Fibroblast of lung (primary cell): ENCODE measurements at regions not wholly inside any gene's neighbourhood (a gene's known extent, or its start where the extent isn't known, plus 50 kb on each side); places are given as distances from the start of the nearest gene placed in this dataset.

Experiments
- DNase-seq, 2 donors: peaks; one replicate each; pipeline versions ENCODE4 v3.0.0 to v3.0.0-alpha.2; 2010; ENCODE audit warnings: low read depth in 2 of 2
- H2AFZ ChIP-seq: 2 replicates; pipeline ENCODE4 v1.5.1; 2012; ENCODE audit warnings: low read length, control low read depth, inconsistent platforms
- H3K27ac ChIP-seq: 2 replicates; pipeline ENCODE4 v1.5.1; 2011; ENCODE audit warnings: low read length, control low read depth; ENCODE audit not compliant: insufficient read depth
- H3K27me3 ChIP-seq: 2 replicates; pipeline ENCODE4 v1.5.1; 2011; ENCODE audit warnings: mild to moderate bottlenecking, low read length; ENCODE audit not compliant: control insufficient read depth, insufficient read depth
- H3K36me3 ChIP-seq: 2 replicates; pipeline ENCODE4 v1.5.1; 2011; ENCODE audit warnings: low read length; ENCODE audit not compliant: control insufficient read depth, insufficient read depth
- H3K4me1 ChIP-seq: 2 replicates; pipeline ENCODE4 v1.5.1; 2011; ENCODE audit warnings: low read length; ENCODE audit not compliant: control insufficient read depth, insufficient read depth; ENCODE audit errors: extremely low read depth
- H3K4me2 ChIP-seq: 2 replicates; pipeline ENCODE4 v1.5.1; 2011; ENCODE audit warnings: low read length, control low read depth; ENCODE audit not compliant: insufficient read depth; ENCODE audit errors: extremely low read depth
- H3K4me3 ChIP-seq, 4 experiments: fragments of 200-600 bp in 1 of 4; sonication (generic) in 1 of 4; replicated peaks in 1 of 4; 2 replicates each; pipeline ENCODE4 v1.5.1; 2011 to 2016; ENCODE audit warnings: low read length in 4 of 4, low read depth in 3 of 4, mild to moderate bottlenecking in 3 of 4, control low read depth in 2 of 4, inconsistent platforms in 1 of 4, mixed read lengths in 1 of 4; ENCODE audit not compliant: insufficient read depth in 1 of 4; ENCODE audit errors: control extremely low read depth in 1 of 4
- H3K79me2 ChIP-seq: 2 replicates; pipeline ENCODE4 v1.5.1; 2012; ENCODE audit warnings: mild to moderate bottlenecking, low read length, inconsistent platforms; ENCODE audit not compliant: control insufficient read depth, insufficient read depth
- H3K9ac ChIP-seq: 2 replicates; pipeline ENCODE4 v1.5.1; 2011; ENCODE audit warnings: mild to moderate bottlenecking, low read length, control low read depth; ENCODE audit not compliant: insufficient read depth
- H3K9me3 ChIP-seq: 2 replicates; pipeline ENCODE4 v1.5.1; 2012; ENCODE audit warnings: low read depth, low read length; ENCODE audit not compliant: control insufficient read depth, insufficient read depth
- H4K20me1 ChIP-seq: 2 replicates; pipeline ENCODE4 v1.5.1; 2011; ENCODE audit warnings: low read length; ENCODE audit not compliant: control insufficient read depth, insufficient read depth; ENCODE audit errors: extremely low read depth
- CTCF ChIP-seq, 2 donors: IDR thresholded peaks in 1 of 2; conservative IDR thresholded peaks in 1 of 2; 1 replicate in 1 of 2; 2 replicates in 1 of 2; pipeline ENCODE4 v1.5.1; 2011 to 2012; ENCODE audit warnings: low read length in 2 of 2, control low read depth in 1 of 2, inconsistent platforms in 1 of 2, low read depth in 1 of 2, mild to moderate bottlenecking in 1 of 2
- EZH2 ChIP-seq: IDR thresholded peaks from 2 replicates; pipeline ENCODE4 v1.5.1; 2012; ENCODE audit warnings: low read length, control low read depth, mild to moderate bottlenecking; ENCODE audit errors: missing control alignments

- no peak for DNase-seq
- Histone ChIP-seq H3K9me3 (no peaks in the 10 kb centered on the region), H3K4me3 (no peak overlapping the region), H3K27ac (no peak overlapping the region), H2AFZ (no peak overlapping the region), H3K9ac (no peak overlapping the region), H3K27me3 (no peaks in the 10 kb centered on the region), H3K4me1 (no peaks in the 10 kb centered on the region), H3K4me2 (no peak overlapping the region), H3K36me3 (no peaks in the 10 kb centered on the region), H4K20me1 (no peaks in the 10 kb centered on the region), H3K79me2 (no peaks in the 10 kb centered on the region)
- no peak for TF ChIP-seq CTCF (conservative IDR thresholded peaks at IDR 0.05 in 1 of 2, IDR thresholded peaks at IDR 0.05 in 1 of 2; ENCODE audit: low read depth in 1 of 2, low read length in 2 of 2)
- no peak for TF ChIP-seq EZH2
Observed at GRCh38 chr10:52999681-53000080, 227.1 kb upstream of the MBL2 start.

GRCh38 chr10:52999258-52999657 lies 226.7 kb upstream of the MBL2 start:
- Histone ChIP-seq H3K27me3 (no peaks in the 10 kb centered on the region), H3K36me3 (no peaks in the 10 kb centered on the region)

GRCh38 chr10:52997007-52997406 lies 224.4 kb upstream of the MBL2 start:
- TF ChIP-seq EZH2 (no peak), CTCF (conservative IDR thresholded peaks at IDR 0.05 in 1 of 2, IDR thresholded peaks at IDR 0.05 in 1 of 2; ENCODE audit: low read depth in 1 of 2, low read length in 2 of 2) (no peak)
- Histone ChIP-seq H3K27me3 (no peaks in the 10 kb centered on the region), H4K20me1 (no peaks in the 10 kb centered on the region), H2AFZ (no peak overlapping the region), H3K4me2 (no peak overlapping the region), H3K4me3 (no peak overlapping the region), H3K9ac (no peak overlapping the region), H3K4me1 (no peaks in the 10 kb centered on the region), H3K27ac (no peak overlapping the region), H3K9me3 (no peaks in the 10 kb centered on the region), H3K79me2 (no peaks in the 10 kb centered on the region), H3K36me3 (no peaks in the 10 kb centered on the region)
- no peak for DNase-seq

More at GRCh38 chr10:52999258-52999657, 226.7 kb upstream of the MBL2 start:
- Histone ChIP-seq H3K9me3 (no peaks in the 10 kb centered on the region), H3K4me3 (no peak overlapping the region), H3K9ac (no peak overlapping the region), H3K27ac (no peak overlapping the region), H3K79me2 (no peaks in the 10 kb centered on the region), H4K20me1 (no peaks in the 10 kb centered on the region), H3K4me1 (no peaks in the 10 kb centered on the region), H3K4me2 (no peak overlapping the region), H2AFZ (no peak overlapping the region)
- DNase-seq = no peak
- TF ChIP-seq EZH2 (no peak), CTCF (conservative IDR thresholded peaks at IDR 0.05 in 1 of 2, IDR thresholded peaks at IDR 0.05 in 1 of 2; ENCODE audit: low read depth in 1 of 2, low read length in 2 of 2) (no peak)
